ENCODE measurements at regions not wholly inside any gene's neighbourhood (a gene's known extent, or its start where the extent isn't known, plus 50 kb on each side); places are given as distances from the start of the nearest gene placed in this dataset.
"Not testable (repeated sequence)": the region's sequence is repeated elsewhere in the genome, so short reads cannot be mapped to it uniquely, and the experiment has no call there.

GRCh38 chr15:85282504-85283115 is 97.8 kb upstream of the AKAP13 start:
- H3K27ac ChIP-seq (ENCODE audit: low read length), result no peak overlapping the region
- no peaks in the 10 kb centered on the region for H3K9me2 ChIP-seq (replicated peaks; ENCODE audit: insufficient read depth, low read length)
- no peak overlapping the region for H3K9ac ChIP-seq (ENCODE audit: low read length)
- H3F3A ChIP-seq (ENCODE audit: insufficient read depth, low read length), result 0 out of 2 replicates have a peak, but pooled peaks cover 3% of the 10 kb centered on the region
- H4K20me1 ChIP-seq (ENCODE audit: insufficient read depth, low read length), result no peaks in the 10 kb centered on the region
- no peaks in the 10 kb centered on the region for H3K36me3 ChIP-seq (replicated peaks; ENCODE audit: insufficient read depth, low read length)
- TF ChIP-seq EZH2phosphoT487 (IDR thresholded peaks at IDR 0.05; ENCODE audit: low read length) (no peak), EZH2 (optimal IDR thresholded peaks at IDR 0.05; ENCODE audit: low read depth, low read length) (no peak), CTCF (IDR thresholded peaks at IDR 0.05; ENCODE audit: low read length) (no peak)
- no peak overlapping the region for H2AFZ ChIP-seq (ENCODE audit: low read length)
- H3K9me3 ChIP-seq (replicated peaks; ENCODE audit: insufficient read depth, low read length), result no peaks in the 10 kb centered on the region
- H3K27me3 ChIP-seq (replicated peaks; ENCODE audit: insufficient read depth, low read length), result no peaks in the 10 kb centered on the region
- H3K4me1 ChIP-seq (ENCODE audit: low read length), result peaks cover 7% of the 10 kb centered on the region; the same call in 1 of the 2 replicates
- no peak overlapping the region for H3K4me2 ChIP-seq (ENCODE audit: low read depth, low read length)
- no peak for DNase-seq
- H3K4me3 ChIP-seq (ENCODE audit: low read length), result no peak overlapping the region
- H3K79me2 ChIP-seq (ENCODE audit: low read length), result no peaks in the 10 kb centered on the region

DNA sequence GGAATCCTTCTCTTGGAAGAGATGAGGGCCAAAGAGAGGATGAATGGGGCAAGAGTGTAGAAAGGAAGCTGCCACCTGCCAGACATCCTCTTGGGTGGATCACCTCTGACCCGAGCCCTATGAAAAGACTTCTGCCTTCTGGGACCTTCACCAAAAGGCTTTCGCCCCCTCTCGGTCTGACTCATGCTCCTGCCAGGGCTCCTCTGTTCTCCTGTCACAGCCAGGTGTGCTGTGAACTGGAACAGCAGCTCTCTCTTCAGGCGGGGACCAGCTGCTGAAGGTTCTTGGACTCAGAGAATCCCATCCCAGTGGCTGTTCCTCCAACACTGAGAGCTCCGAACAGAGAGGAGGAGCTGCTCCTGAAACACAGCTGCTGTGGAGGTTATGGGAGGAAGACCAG is 96.6 kb upstream of the AKAP13 start:
- Histone ChIP-seq H3K4me2 (ENCODE audit: low read depth, low read length) (peak overlapping the region; percentile 62; the same call in 1 of the 2 replicates), H3K4me3 (ENCODE audit: low read length) (peak overlapping the region; percentile 43; the same call in 1 of the 2 replicates)
- H3K27me3 ChIP-seq (replicated peaks; ENCODE audit: insufficient read depth, low read length); H3K4me1 ChIP-seq (ENCODE audit: low read length); H3K36me3 ChIP-seq (replicated peaks; ENCODE audit: insufficient read depth, low read length); H3K79me2 ChIP-seq (ENCODE audit: low read length); H3K9ac ChIP-seq (ENCODE audit: low read length); H4K20me1 ChIP-seq (ENCODE audit: insufficient read depth, low read length); H2AFZ ChIP-seq (ENCODE audit: low read length); H3K9me2 ChIP-seq (replicated peaks; ENCODE audit: insufficient read depth, low read length); H3K9me3 ChIP-seq (replicated peaks; ENCODE audit: insufficient read depth, low read length); H3F3A ChIP-seq (ENCODE audit: insufficient read depth, low read length); H3K27ac ChIP-seq (ENCODE audit: low read length): not testable (repeated sequence)
- DNase-seq, result peak; percentile 60

DNA sequence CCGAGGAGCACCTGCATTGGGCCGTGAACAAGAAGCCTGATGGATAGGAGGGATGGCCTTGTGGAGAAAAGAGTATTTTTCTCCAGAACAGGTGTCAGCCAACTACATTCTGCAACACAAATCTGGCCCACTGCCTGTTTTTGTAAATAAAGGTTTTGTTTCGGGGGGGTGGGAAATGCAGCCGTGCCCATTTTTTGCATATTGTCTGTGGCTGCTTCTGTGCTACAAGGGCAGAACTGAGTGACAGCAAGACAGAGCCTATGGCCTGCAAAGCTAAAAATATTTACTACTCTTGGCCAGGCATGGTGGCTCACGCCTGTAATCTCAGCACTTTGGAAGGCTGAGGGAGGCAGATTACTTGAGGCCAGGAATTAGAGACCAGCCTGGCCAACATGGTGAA is 95.9 kb upstream of the AKAP13 start:
- peak; percentile 53 for DNase-seq
- Histone ChIP-seq H3K4me3 (ENCODE audit: low read length) (peak overlapping the region; percentile 43; the same call in 1 of the 2 replicates), H2AFZ (ENCODE audit: low read length) (peak overlapping the region; percentile 27; the same call in 1 of the 2 replicates), H3K9me3 (replicated peaks; ENCODE audit: insufficient read depth, low read length) (no peaks in the 10 kb centered on the region), H3K27me3 (replicated peaks; ENCODE audit: insufficient read depth, low read length) (no peaks in the 10 kb centered on the region), H3K4me2 (ENCODE audit: low read depth, low read length) (peak overlapping the region; percentile 62), H4K20me1 (ENCODE audit: insufficient read depth, low read length) (no peaks in the 10 kb centered on the region), H3K9me2 (replicated peaks; ENCODE audit: insufficient read depth, low read length) (no peaks in the 10 kb centered on the region), H3K9ac (ENCODE audit: low read length) (no peak overlapping the region), H3K79me2 (ENCODE audit: low read length) (no peaks in the 10 kb centered on the region), H3K4me1 (ENCODE audit: low read length) (peaks cover 7% of the 10 kb centered on the region; the same call in 1 of the 2 replicates), H3K36me3 (replicated peaks; ENCODE audit: insufficient read depth, low read length) (no peaks in the 10 kb centered on the region), H3F3A (ENCODE audit: insufficient read depth, low read length) (0 out of 2 replicates have a peak, but pooled peaks cover 3% of the 10 kb centered on the region), H3K27ac (ENCODE audit: low read length) (no peak overlapping the region; the same call in 1 of the 2 replicates)
- TF ChIP-seq EZH2 (optimal IDR thresholded peaks at IDR 0.05; ENCODE audit: low read depth, low read length) (no peak), EZH2phosphoT487 (IDR thresholded peaks at IDR 0.05; ENCODE audit: low read length) (no peak), CTCF (IDR thresholded peaks at IDR 0.05; ENCODE audit: low read length) (no peak)

DNA sequence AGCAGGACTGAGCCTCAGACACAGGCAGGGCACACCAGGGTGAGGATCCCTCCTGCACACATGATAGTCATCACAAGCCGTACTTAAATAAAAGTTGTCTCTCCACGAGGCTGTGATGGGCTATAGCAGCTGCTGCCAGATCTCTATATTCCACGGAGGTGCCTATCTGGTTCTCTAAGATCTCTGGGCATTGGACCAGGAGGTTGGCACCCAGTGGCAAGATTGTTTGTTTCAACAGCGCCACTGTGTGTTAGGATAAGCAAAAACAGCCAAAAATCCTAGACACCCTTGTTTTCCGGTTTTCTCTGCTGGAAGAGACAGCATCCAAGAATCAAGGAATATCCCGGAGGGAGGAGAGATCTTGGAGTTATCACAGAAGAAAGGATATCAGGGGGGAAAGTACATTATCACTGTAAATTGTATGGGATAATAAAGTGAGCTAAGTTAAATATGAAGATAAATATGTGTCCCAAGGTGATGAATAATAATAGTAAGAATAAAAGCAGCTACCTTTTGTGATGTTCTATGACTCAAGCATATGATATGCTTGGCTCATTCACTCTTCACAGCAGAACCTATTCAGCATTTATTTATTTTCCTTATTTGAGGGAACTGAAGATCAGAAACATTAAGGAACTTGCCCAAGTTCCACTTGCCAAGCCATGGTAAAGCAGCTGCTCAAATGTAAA is 90.6 kb upstream of the AKAP13 start:
- H3K4me1 ChIP-seq (ENCODE audit: low read length), result no peaks in the 10 kb centered on the region
- H3K9ac ChIP-seq (ENCODE audit: low read length), result no peak overlapping the region
- H3F3A ChIP-seq (ENCODE audit: insufficient read depth, low read length), result no peaks in the 10 kb centered on the region
- H3K27me3 ChIP-seq (replicated peaks; ENCODE audit: insufficient read depth, low read length), result no peaks in the 10 kb centered on the region
- H3K79me2 ChIP-seq (ENCODE audit: low read length), result no peaks in the 10 kb centered on the region
- H3K4me3 ChIP-seq (ENCODE audit: low read length), result no peak overlapping the region
- H3K4me2 ChIP-seq (ENCODE audit: low read depth, low read length), result no peak overlapping the region
- H3K9me2 ChIP-seq (replicated peaks; ENCODE audit: insufficient read depth, low read length), result no peaks in the 10 kb centered on the region
- TF ChIP-seq EZH2 (optimal IDR thresholded peaks at IDR 0.05; ENCODE audit: low read depth, low read length), result no peak
- no peak for TF ChIP-seq EZH2phosphoT487 (IDR thresholded peaks at IDR 0.05; ENCODE audit: low read length)
- TF ChIP-seq CTCF (IDR thresholded peaks at IDR 0.05; ENCODE audit: low read length), result peak; percentile 56
- H3K36me3 ChIP-seq (replicated peaks; ENCODE audit: insufficient read depth, low read length), result no peaks in the 10 kb centered on the region
- H4K20me1 ChIP-seq (ENCODE audit: insufficient read depth, low read length), result no peaks in the 10 kb centered on the region
- DNase-seq, result peak; percentile 44
- no peak overlapping the region for H2AFZ ChIP-seq (ENCODE audit: low read length)
- H3K9me3 ChIP-seq (replicated peaks; ENCODE audit: insufficient read depth, low read length), result no peaks in the 10 kb centered on the region
- H3K27ac ChIP-seq (ENCODE audit: low read length), result no peak overlapping the region

- H3K79me2 ChIP-seq (ENCODE audit: low read length); H3K27me3 ChIP-seq (replicated peaks; ENCODE audit: insufficient read depth, low read length); H3K4me1 ChIP-seq (ENCODE audit: low read length); H3K4me2 ChIP-seq (ENCODE audit: low read depth, low read length); H3K9me3 ChIP-seq (replicated peaks; ENCODE audit: insufficient read depth, low read length); H4K20me1 ChIP-seq (ENCODE audit: insufficient read depth, low read length); DNase-seq; H3K36me3 ChIP-seq (replicated peaks; ENCODE audit: insufficient read depth, low read length); H3K9ac ChIP-seq (ENCODE audit: low read length); H2AFZ ChIP-seq (ENCODE audit: low read length); H3K9me2 ChIP-seq (replicated peaks; ENCODE audit: insufficient read depth, low read length); H3F3A ChIP-seq (ENCODE audit: insufficient read depth, low read length); H3K27ac ChIP-seq (ENCODE audit: low read length); H3K4me3 ChIP-seq (ENCODE audit: low read length): not testable (repeated sequence)
Observed at GRCh38 chr15:85292583-85292982, 87.8 kb upstream of the AKAP13 start.
